ENCODE measurements at regions not wholly inside any gene's neighbourhood (a gene's known extent, or its start where the extent isn't known, plus 50 kb on each side); places are given as distances from the start of the nearest gene placed in this dataset.
"Not testable (repeated sequence)": the region's sequence is repeated elsewhere in the genome, so short reads cannot be mapped to it uniquely, and the experiment has no call there.

GRCh38 chr2:58387701-58388100 is 146.6 kb upstream of the FANCL start:
- no peak for DNase-seq (ENCODE audit: low read depth in 2 of 2)

DNA sequence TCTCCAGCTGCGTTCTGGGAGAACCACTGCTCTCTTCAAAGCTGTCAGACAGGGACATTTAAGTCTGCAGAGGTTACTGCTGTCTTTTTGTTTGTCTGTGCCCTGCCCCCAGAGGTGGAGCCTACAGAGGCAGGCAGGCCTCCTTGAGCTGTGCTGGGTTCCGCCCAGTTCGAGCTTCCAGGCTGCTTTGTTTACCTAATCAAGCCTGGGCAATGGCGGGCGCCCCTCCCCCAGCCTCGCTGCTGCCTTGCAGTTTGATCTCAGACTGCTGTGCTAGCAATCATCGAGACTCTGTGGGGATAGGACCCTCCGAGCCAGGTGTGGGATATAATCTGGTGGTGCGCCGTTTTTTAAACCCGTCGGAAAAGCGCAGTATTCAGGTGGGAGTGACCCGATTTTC is 145.8 kb upstream of the FANCL start:
- not testable (repeated sequence) for DNase-seq (ENCODE audit: low read depth in 2 of 2)

GRCh38 chr2:58378152-58378551 is 137.0 kb upstream of the FANCL start:
- no peak for DNase-seq (ENCODE audit: low read depth in 2 of 2)

GRCh38 chr2:58377181-58377580 is 136.1 kb upstream of the FANCL start:
- DNase-seq (ENCODE audit: low read depth in 2 of 2), result no peak

- no peak for DNase-seq (ENCODE audit: low read depth in 2 of 2)
Measured at GRCh38 chr2:58376592-58376991, 135.5 kb upstream of the FANCL start.

DNA sequence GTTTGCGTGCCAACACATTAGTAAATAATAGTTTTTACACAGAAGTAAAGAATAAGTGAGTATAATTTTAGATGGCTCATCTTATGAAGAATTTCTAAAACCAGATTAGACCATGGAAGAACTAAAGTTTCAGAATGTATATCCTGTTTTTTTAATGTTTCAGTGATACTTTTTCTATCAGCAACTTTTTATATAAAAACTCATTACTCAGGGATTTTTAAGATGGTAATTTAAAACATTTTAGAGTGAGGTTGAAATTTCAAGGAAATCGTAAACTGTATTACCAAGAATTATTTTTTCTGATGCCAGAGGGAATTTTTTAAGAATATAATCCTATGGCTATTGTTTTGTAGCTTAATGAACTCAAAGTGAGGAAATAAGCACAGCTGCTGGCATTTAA is 128.5 kb upstream of the FANCL start:
- DNase-seq (ENCODE audit: low read depth in 2 of 2), result no peak

DNA sequence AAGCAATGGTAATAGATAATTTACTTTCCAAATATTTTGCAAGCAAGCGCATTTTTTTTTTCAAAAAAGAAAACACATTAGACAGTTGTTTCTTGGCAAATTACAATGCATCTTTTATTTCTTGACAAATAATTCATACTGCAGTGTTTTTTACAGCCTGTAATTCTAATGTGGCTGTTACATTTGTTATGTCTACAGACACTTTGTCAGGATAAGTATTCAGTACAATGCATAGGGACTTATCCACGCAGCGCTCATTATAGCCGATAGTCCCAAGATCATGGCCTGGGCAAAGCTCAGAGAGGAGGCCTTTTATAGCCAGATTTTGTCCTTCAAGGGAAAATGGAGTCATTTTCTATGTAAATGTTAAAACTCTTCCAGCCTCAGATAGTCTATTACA is 123.0 kb upstream of the FANCL start:
- no peak for DNase-seq (ENCODE audit: low read depth in 2 of 2)

- DNase-seq (ENCODE audit: low read depth in 2 of 2), result no peak
Measured at GRCh38 chr2:58358026-58358425, 116.9 kb upstream of the FANCL start.

GRCh38 chr2:58357521-58357920 is 116.4 kb upstream of the FANCL start:
- DNase-seq (ENCODE audit: low read depth in 2 of 2), result no peak

DNA sequence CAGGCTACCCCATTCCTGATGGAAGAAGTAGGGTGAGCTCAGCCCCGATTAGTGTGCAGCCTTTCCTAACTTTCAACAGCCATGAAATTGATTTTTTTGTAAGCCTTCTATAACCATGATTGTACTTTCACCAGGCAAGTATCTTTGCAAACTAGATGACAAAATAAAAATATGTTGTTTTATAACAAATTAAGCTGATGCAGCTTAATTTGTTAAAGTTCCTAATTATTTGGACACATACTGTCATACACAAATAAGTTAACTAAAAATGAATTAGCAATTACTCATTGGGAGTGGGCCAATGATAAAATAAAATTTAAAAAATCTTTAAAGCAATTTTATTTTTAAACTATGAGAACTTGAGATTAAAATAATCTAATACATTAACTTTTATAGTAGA is 113.1 kb upstream of the FANCL start:
- DNase-seq (ENCODE audit: low read depth in 2 of 2), result no peak

DNA sequence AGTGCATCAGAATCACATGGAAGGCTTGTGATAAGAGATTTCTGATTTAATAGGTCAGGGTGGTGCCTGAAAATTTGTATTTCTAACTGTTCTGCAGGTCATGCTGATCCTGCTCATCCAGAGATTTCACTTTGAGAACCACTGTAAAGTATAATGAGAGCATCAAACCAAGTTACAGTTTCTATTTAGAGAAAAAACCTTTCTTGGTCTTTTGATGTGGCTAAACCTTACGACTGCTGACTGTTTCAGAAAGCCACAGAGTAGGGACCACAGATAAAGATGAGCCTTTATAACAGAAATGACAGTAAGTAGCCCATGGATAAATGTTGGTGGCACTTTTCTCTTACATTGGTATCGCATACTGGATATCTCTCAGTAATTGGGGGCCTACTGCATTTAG is 109.4 kb upstream of the FANCL start:
- DNase-seq (ENCODE audit: low read depth in 2 of 2), result no peak

GRCh38 chr2:58347810-58348209 is 106.7 kb upstream of the FANCL start:
- no peak for DNase-seq (ENCODE audit: low read depth in 2 of 2)

DNA sequence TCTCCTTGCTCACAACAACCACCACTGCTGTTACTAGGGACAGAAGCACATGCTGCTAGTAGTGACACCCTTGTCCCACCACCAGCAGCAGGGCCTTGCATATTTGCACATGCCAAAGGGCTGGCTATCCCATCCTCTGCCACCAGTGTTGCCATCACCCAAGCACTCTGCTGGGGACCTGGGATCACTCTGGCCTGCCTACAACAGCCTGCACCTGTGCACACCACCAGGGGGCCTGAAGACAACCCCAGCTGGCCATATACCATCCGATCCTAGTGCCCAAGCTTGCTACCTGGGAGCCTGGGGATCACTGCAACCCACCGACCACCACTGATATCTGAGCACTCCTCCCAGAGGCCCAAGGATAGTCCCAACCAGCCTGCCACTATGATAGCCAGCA is 99.9 kb upstream of the FANCL start:
- no peak for DNase-seq (ENCODE audit: low read depth in 2 of 2)

DNA sequence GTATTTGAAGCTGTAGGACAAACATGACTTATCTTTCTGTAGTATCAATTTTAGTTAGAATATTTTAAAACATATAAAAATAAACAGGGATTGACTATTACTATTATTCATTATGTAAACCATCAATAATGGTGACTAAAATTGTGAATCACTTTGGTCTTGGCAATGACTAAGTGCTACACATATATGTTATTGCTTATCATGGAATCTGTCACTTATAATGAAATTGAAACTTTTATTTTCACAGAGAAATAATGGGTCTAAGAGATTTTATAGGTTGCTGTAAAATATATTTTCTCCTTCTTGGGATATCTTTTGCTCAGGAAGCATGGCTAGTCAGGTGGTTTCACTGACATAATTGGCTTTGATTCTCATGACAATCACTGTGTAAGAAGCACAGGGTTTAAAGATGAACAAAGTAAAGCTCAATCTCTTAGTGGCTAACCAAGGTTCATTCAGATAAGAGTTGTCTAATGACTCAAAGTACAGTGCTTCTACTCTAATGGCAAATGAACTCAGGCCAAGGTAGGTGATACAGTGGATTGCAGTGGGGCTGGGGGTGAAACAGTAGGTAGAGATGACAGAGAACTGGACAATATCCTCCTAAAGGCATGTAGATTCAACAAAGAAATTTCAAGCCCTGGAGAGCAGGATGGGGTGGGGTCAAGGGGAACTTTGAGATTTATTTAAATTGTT is 98.6 kb upstream of the FANCL start:
- no peak for DNase-seq (ENCODE audit: low read depth in 2 of 2)

DNA sequence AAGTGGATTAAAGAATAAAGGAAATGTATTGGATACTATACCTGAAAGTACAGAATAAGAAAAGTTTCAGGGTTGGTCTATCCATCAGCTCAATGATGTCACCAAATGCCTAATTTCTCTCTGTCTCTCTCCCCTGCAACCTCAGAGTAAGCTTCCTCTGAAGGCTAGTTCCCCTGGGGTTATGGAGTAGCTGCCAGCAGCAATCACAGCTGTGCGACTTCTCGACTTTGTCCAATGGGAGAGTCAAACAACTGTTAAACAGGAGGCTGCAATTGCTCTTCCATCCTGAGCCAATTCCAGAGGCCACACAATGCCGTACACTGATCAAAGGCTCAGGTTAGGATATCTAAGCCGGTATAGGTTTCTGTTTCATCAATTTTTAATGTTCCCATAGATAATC is 95.3 kb upstream of the FANCL start:
- no peak for DNase-seq (ENCODE audit: low read depth in 2 of 2)

DNA sequence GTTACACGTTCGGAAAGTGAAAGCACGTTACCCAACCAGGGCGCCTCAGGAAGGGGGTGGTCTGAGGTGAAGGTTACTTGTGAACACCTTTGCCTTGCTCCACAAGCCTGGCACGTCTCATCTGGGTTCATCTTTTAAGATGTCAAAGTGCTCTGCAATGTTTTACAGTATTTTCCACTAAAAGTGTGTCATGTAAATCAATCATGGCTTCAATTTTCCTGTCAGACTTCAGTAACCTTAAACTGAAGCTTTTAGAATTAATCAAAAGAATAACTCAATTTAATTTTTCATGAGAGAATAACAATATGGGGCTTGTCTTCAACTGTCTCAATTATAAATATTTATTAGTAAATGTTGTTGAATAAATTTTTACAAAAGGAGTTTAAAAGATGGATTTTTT is 93.3 kb upstream of the FANCL start:
- no peak for DNase-seq (ENCODE audit: low read depth in 2 of 2)

- DNase-seq (ENCODE audit: low read depth in 2 of 2), result not testable (repeated sequence)
Measured at GRCh38 chr2:58325296-58325895, 84.3 kb upstream of the FANCL start.

DNA sequence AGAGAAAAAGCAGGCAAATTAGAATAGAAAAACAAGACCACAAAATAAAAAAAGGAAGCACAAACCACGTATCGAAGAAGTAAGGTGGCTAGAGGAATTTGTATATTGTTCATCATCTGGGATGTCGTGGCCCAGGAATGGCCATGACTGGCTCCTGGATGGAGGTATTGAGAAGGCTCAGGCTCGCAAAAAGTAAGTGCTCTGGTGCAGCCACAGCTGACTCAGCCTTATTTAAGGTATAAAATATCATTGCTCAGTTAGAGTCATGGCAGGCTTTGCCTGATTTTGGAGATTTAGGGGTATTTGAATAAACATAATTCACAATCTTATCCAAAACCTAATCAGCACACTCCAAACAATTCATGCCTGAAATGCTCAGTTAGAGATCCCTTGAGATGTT is 78.4 kb upstream of the FANCL start:
- no peak for DNase-seq (ENCODE audit: low read depth in 2 of 2)

GRCh38 chr2:58318949-58319348 is 77.8 kb upstream of the FANCL start:
- not testable (repeated sequence) for DNase-seq (ENCODE audit: low read depth in 2 of 2)

- DNase-seq (ENCODE audit: low read depth in 2 of 2), result no peak
Measured at GRCh38 chr2:58313926-58314325, 72.8 kb upstream of the FANCL start.

DNA sequence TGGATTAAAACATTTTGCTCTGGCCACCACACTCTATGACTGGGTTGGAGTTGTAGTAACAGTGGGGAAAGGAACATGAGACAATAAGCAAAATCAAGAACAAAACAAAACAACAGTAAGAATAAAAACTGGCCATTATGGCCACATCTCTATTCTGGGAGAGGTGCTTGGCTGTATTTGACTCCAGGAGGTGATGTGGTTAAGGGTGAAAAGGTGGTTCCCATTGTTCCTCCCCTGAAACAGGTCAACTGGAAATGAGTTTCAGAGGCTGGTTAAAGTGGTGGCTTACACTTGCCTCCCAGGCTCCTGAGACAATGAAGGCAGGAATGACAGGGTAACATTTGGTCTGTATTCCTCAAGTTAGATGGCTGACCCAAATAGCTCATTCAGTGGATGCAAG is 67.3 kb upstream of the FANCL start:
- no peak for DNase-seq (ENCODE audit: low read depth in 2 of 2)

- no peak for DNase-seq (ENCODE audit: low read depth in 2 of 2)
Measured at GRCh38 chr2:58304843-58305242, 63.7 kb upstream of the FANCL start.

- DNase-seq (ENCODE audit: low read depth in 2 of 2), result no peak
Measured at GRCh38 chr2:58299123-58299522, 58.0 kb upstream of the FANCL start.

- no peak for DNase-seq (ENCODE audit: low read depth in 2 of 2)
Measured at GRCh38 chr2:58293056-58293455, 51.9 kb upstream of the FANCL start.
